Omental fat pad (tissue), 3 donors: ENCODE measurements at regions not wholly inside any gene's neighbourhood (a gene's known extent, or its start where the extent isn't known, plus 50 kb on each side); places are given as distances from the start of the nearest gene placed in this dataset.
"Not testable (repeated sequence)": the region's sequence is repeated elsewhere in the genome, so short reads cannot be mapped to it uniquely, and the experiment has no call there.

ENCODE experiments used
- ATAC-seq: fragments of 150-250 bp; one replicate; pipeline ENCODE4 v1.9.1; 2016; ENCODE audit warnings: mild to moderate bottlenecking, moderate library complexity; ENCODE audit not compliant: low FRiP score
- DNase-seq: peaks from one replicate; pipeline ENCODE4 v3.0.0-alpha.2; 2019; ENCODE audit warnings: low spot score
- TF ChIP-seq, protein P1 (sequence below), 3 donors: fragments of 450-650 bp; IDR thresholded peaks; one replicate each; pipeline ENCODE4 v1.5.1; 2016 to 2017; ENCODE audit warnings: antibody characterized with exemption in 3 of 3, mild to moderate bottlenecking in 3 of 3, moderate library complexity in 2 of 3

DNA sequence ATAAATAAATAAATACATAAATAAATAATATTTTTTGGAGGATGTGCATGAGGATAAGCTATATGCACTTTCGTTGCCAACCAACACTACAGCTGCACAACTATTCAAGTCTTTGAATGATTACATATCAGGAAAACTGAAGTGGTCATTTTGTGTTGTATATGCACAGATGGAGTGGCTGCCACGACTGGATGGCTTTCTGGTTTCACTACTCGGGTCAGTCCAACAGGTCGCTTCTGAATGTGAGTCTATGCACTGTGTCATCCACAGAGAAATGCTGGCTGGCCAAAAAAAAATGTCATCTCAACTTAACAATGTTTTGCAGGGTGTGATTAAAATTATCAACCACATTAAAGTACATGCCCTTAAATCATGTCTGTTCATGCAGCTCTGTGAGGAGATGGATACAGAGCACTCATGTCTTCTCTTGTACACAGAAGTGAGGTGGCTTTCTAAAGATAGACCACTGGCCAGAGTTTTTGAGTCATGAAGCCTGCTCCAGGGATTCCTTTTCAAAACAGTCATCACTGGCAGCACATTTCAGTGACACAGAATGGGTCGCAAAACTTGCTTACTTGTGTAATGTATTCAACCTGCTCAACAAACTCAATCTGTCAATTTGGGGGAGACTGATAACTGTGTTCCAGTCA, 589.8 kb upstream of the CYLC2 start:
- TF ChIP-seq, protein P1, sequence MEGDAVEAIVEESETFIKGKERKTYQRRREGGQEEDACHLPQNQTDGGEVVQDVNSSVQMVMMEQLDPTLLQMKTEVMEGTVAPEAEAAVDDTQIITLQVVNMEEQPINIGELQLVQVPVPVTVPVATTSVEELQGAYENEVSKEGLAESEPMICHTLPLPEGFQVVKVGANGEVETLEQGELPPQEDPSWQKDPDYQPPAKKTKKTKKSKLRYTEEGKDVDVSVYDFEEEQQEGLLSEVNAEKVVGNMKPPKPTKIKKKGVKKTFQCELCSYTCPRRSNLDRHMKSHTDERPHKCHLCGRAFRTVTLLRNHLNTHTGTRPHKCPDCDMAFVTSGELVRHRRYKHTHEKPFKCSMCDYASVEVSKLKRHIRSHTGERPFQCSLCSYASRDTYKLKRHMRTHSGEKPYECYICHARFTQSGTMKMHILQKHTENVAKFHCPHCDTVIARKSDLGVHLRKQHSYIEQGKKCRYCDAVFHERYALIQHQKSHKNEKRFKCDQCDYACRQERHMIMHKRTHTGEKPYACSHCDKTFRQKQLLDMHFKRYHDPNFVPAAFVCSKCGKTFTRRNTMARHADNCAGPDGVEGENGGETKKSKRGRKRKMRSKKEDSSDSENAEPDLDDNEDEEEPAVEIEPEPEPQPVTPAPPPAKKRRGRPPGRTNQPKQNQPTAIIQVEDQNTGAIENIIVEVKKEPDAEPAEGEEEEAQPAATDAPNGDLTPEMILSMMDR (IDR thresholded peaks at IDR 0.05): no peak
- ATAC-seq: no peak
- DNase-seq: no peak

DNA sequence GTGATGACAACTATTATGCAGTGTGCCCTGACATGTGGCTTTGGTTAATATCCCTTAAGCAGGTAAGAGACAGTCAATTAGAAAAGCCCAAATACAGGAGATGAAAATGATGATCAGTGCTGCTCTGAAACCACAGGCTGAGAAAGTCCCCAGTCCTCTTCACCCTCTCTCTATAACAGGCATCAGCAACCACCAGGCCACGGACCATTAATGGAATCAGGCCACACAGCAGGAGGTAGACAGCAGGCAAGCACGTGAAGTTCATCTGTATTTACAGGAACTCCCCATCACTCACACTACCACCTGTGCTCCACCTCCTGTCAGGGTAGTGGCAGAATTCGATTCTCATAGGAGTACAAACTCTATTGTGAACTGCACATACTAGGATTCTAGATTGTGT, 591.6 kb upstream of the CYLC2 start:
- no peak for DNase-seq
- TF ChIP-seq, protein P1 (IDR thresholded peaks at IDR 0.05): no peak
- no peak for ATAC-seq

DNA sequence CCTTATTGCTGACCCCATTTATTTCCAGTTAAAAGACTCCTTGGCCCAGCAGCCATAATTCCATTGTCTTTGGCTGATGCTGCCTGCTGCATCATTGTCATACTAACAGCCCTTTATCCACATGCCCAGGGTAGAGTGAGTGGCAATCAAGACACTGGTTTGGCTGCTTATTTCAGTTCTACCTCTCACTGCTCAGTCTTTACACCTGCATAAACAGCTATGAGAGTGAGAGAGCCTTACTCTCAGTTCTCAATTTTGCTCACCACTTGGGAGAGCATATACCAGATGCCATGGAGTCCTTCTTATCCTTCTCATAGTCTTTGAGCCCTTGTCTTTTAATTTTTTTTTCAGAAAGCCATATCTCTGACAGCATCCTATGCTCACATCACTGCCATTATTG, 596.9 kb upstream of the CYLC2 start:
- ATAC-seq: no peak
- no peak for DNase-seq
- TF ChIP-seq, protein P1 (IDR thresholded peaks at IDR 0.05): no peak

DNA sequence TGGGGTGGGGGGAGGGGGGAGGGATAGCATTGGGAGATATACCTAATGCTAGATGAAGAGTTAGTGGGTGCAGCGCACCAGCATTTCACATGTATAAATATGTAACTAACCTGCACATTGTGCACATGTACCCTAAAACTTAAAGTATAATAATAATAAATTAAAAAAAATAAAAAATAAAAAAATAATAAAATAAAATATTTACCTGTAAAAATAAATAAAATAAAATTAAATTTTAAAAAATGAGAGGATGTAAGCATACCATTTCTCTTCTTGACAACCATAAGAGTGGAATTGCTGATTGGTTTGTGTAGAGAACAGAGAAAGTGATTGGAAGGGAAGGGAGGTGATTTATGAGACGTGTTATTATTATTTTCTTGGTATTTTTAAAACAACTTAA, 609.5 kb upstream of the CYLC2 start:
- ATAC-seq, DNase-seq: not testable (repeated sequence)

DNA sequence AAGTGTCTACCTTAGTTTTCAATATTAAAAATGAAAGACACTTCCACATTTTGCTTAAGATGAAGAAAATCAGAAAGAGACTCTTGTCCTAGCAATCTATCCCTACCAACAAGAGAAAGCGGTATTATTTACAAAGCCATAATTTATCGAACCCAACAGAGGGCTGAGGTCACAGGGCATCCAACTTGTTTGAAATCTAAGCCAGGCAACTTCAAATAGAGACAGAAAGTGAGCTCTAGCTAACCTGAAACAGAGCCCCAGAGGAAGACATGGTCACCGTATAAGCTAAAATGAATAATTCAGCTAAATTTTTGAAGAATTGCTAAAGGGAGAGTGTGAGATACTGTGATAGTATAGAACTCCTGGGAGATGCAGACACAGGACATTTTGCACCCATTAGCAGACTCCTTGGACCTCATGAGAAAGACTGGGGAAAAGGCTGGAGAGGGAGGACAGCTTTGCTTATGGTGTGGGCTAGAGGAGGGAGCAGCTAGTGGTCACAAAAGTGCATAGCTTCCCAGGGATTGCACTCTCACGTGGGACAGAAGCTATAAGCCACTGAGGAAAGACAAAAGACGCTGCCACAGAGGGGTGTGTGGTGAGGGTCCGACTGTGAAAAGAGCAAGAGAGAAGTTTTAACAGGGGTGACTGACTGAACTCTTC, 624.2 kb upstream of the GRIN3A start:
- TF ChIP-seq, protein P1 (IDR thresholded peaks at IDR 0.05): no peak
- DNase-seq (no peak), ATAC-seq (no peak)

DNA sequence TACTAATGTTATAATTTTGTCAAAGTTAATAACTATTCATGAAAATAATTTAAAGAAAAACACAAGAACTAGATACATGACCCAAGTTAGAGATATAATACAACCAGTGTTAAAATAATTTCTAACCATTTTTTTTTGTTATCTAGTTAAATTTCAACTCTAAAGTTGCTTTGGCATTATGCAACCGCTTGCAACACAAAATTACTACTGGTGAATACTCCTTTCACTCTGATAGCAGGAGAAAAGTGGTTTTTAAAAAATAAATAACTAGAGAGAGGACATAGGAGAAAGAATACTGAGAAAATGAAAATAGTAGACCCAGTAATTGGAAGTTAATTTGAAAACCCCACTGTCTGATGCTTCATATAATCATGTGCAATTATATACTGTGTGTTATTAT, 622.4 kb upstream of the GRIN3A start:
- DNase-seq: no peak
- TF ChIP-seq, protein P1 (IDR thresholded peaks at IDR 0.05): no peak

DNA sequence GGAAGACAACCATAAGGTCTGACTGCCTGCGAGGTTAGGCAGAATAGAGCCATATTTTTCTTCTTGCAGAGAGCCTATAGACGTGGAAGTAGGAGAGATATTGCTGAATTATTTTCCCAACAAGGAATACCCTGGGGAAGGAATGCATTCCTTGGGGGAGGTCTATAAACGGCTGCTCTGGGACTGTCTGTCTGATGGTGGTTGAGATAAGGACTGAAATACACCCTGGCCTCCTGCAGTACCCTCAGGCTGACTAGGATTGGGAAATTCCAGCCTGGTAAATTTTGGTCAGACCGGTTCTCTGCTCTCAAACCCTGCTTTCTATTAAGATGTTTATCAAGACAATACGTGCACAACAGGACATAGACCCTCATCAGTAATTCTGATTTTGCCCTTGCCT, 617.5 kb upstream of the GRIN3A start:
- TF ChIP-seq, protein P1 (IDR thresholded peaks at IDR 0.05): no peak
- no peak for ATAC-seq
- DNase-seq: no peak

More for the DNA sequence above, 622.4 kb upstream of the GRIN3A start:
- ATAC-seq: no peak
